NCI-H187 (cell line): ENCODE measurements at regions not wholly inside any gene's neighbourhood (a gene's known extent, or its start where the extent isn't known, plus 50 kb on each side); places are given as distances from the start of the nearest gene placed in this dataset.

Experiments used
- DNase-seq, 2 experiments: peaks; one replicate each; lab custom pipeline; 2025; lab: John Stamatoyannopoulos, UW

DNA sequence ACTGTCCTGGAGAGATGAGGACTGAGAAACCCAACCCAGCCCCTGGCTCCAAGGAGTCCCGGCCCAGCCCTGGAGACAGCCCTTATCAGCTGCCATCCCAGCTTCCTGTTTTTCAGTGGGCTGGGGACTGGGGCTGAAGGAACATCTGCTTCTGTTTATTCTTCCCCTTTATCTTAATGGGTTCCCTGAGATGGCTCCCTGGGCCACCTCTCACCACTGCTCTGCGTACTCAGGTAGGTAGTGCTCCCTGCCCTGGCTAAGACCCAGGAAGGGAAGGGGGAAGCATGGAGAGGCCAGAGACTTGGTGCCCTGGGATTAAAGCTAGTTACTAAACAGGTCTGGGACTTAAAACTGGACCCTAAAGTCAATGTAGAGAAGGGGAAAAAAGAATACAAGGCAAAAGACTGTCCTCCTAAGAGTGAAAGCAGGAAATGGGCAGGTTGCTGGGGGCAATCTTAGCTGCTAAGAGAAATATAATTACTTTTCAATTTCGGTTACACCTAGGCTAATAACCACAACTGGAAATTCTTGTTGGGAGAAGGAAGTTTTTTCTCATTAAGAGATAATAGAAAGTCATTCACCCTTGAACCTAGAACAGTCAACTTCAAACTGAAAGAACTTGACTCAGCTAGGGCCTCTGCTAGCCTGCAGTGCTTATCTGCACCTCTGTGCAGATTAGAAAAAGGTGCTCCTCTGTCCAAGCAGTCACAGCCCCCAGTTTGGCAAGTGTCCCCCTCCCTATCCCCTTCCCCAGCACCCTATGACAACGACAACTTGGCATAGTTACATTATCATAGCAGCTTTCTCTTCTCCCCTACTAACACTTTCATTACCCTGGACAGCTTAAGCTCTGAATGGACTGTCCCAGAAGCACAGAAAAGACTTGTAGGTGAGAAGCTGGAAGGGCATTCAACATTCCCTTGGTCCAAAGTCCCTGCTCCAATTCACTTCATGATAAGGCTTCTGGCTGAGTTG, 65.6 kb upstream of the KDM7A start:
- peak in 1 of 2 experiments; percentile 50 for DNase-seq

DNA sequence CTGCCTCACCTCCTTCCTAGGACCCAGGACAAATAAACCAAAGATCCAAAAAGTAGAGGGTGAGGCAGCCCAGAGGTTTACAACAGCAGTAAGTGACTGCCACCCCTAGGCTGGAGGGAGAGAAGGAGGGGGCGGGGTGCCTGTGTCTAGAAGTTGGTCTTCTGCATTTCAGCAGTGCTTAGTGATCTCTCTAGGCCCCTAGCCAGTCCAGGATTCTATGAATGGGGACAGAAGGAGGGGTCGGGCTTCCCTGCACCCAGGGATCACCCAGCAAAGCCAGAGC, 62.8 kb upstream of the KDM7A start:
- DNase-seq: no peak

DNA sequence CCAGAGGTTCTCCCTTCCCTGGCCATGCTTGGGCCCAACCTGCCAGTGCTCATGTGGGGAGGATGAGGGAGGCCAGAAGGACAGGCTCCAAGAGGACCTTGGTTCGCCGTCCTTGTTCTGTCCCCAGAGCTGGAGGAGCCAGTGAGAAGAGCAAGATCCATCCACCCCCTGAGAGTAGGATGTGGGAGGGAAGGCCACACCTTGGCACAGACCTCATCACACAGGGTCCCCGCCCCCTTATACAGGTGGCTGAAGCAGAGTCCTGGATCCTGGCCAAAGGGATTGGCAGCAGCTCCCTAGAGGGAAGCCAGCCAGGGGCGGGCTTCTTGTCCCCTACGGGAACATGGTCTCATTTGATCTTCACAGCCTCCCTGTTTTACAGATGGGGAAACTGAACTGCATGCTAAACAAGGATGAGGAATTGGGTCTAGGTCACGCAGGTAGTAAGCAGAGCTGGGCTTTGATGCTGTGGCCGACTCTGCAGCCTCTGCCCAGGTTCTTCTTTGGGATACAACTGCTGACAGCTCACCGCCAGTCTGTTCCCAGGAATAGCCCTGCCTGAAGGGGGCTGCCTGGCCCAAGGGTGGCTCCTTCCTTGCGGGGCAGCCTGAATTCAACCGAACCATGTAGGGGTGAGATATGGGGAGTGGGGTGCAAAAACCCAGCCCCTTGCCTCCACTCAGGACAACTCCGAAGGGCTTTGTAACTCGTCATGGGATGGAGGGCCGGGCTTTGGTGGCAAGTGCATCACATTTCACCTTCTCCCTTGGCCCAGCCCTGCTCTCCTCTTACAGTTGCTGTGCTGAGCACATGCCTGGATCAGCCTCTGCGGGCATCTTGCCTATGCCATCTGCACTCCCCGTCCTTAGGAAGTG, 62.2 kb upstream of the KDM7A start:
- DNase-seq: peak; percentile 65 to 82

DNA sequence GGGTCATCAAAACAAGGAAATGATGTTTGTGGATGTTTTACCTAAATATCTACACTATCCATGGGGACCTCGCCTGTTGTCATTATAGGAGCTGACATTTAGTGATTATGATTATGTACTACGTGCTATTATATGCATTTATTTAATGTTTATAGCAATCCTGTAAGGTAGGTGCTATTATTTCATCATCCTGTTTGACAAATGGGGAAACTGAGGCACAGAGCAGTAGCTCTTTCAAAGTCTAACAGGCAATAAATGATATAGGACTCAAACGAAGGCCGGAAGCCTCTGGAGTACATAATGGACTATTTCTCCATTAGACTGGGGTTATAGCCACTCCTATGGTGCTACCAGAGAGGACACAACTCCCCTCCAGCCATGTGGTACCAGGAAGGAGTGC, 60.6 kb upstream of the KDM7A start:
- DNase-seq: no peak

DNA sequence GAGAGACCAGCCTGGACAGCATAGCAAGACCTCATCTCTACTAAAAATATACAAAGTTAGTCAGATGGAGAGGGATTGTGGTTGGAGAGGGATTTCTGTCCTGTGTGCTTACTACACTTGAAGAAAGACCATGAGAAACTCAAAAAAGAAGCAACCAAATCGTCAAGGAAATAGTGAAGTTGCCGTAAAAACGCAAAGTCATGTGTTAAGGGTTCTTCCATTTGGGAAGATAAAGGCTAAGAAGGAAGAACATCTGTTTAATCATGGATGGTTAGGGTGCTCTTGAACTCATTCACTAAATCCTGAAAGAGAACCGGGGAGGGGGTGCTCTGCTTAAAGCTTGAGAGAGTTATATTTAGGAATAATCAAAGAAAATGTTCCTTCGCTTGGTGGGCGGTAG, 59.8 kb upstream of the KDM7A start:
- no peak for DNase-seq

DNA sequence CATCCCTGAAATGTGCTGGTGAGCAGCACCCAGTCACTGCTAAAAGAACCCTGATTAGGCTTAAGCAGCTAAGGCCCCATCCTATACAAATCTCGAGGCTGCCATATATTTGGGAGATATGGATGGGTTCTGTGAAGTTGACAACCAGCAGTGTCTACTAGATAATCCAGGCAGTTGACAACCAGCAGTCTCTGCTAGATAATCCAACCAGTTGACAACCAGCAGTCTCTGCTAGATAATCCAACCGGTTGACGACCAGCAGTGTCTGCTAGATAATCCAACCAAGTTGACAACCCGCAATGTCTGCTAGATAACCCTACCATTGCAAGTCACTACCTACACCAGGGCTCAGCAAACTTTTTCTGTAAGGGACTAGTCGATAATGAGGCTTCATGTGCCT, 58.3 kb upstream of the KDM7A start:
- no peak for DNase-seq

DNA sequence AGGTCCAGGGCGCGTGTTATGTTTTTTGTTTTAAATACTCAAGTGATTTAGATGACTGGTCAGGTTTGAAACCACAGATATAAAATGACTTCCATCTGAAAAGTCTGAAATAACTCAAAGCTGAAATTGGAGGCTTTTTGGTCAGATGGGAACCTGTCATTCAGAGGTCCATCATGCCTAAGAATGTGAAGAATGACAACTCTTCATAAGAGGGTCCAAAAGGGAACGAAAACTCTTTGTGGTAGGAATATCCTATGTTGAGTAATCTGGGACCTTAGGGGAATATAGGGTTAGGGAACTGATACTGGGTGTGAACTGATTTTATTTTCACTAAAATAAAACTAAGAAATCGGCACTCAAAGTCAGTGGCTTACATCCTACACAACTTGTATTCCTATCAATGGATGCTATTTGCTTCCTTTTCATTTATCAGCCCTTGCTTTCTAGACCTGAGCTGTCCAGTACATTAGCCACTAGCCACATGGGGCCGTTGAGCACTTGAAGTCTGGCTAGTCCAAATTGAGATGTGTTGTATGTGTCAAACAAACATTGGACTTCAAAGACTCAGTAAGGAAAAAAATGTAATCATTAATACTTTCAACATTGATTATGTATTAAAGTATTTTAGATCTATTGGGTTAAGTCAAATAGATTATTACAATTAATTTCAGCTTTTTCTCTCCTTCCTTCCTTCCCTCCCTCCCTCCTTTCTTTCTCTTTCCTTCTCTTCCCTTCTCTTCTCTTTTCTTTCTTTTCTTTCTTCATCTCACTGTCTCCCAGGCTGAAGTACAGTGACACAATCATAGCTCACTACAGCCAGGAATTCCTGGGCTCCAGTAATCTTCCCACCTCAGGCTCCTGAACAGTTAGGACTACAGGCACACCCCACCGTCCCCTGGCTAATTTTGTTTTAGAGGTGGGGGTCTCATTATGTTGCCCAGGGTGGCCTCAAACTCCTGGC, 56.5 kb upstream of the KDM7A start:
- DNase-seq: no peak

DNA sequence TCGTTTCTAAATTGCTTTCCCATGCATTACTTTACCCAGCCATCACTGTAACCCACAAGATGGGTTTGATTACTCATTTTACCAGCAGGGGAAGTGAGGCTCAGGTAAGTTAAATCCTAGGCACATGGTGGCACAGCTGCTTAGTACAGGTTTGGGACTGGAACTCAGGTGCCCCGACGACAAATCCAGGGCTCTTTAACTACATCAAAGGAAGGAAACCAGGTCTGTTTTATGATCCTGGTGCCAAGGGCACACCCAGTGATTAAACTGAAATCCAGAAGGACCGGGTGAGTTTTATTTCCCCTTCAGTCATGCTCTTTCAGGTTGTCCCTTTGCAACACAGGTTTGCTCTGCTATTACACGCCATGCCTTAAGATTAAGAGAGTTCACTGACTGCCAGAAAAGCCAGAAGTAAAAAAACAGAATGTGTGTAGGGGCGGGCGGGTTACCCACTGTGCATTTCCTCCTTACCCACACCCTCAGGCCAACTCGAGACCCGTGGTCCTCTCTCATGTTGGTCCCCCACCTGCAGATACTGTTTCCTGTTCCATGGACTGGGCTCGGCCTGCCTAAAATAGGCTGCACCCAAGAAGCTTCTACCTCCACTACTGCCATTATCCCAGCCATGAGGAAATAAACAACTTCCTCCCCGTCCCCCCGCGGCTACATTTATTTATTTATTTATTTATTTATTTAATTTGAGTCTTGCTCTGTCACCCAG, 55.1 kb upstream of the KDM7A start:
- no peak for DNase-seq

DNA sequence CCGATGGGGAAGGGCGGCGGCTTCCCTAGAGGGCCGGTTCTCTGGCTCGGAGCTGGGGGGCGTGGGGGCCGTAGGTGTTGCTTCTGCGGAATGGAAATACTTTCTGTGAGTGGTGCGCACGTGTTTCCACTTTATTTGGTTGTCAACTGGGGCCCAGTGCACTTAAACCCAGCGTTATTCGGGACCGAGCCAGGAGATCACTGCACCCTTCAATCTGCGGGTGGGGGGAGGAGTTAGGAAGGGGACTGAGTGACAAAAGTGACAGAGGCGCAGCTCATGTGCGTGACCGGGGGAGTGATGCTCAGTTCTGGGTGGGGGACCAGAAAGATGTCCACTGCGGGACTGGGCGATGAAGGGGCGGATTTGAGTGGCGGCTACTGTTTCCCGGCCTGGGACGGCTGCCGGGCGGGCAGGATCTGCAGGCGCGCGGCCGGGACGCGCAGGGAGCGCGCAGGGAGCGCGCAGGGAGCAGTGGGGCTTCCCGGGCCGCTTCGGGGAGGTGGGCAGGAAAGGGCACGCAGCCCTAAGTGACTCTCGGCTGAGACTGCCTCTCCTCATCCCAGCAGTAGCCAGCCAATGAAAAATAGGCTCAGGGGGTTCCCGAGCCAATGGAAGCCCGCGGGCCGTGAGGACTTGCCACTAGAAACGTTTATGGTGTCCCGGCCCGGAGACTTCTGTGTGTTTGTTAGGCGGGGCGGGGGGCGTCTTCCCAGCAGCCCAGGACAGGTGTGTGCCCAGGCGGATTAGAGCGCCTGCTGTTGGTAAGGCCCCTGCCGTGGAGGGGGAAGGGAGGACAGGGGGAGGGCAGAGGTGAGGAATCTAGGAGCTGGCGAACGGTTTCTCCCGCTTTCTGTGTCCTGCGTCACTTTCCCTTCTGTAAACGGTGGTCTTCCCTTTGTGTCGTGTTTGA, 54.3 kb upstream of the KDM7A start:
- peak in 1 of 2 experiments; percentile 28 for DNase-seq

DNA sequence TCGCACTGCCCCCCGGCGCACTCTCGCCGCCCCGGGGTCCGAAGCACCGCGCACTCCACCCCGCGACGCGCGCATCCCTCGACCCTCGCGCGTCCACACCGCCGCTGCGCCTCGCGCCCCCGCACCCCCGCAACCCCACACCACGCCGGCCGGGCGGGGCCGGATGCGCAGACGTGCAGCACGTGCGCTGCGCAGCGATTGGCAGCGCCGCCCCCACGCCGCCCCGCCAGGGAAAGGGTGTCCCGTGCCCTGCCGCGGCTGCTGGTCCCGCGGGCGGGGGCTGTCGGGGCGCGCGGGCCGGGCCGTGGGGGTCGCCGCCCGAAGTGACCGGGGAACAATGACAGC, 53.7 kb upstream of the KDM7A start:
- DNase-seq: no peak

DNA sequence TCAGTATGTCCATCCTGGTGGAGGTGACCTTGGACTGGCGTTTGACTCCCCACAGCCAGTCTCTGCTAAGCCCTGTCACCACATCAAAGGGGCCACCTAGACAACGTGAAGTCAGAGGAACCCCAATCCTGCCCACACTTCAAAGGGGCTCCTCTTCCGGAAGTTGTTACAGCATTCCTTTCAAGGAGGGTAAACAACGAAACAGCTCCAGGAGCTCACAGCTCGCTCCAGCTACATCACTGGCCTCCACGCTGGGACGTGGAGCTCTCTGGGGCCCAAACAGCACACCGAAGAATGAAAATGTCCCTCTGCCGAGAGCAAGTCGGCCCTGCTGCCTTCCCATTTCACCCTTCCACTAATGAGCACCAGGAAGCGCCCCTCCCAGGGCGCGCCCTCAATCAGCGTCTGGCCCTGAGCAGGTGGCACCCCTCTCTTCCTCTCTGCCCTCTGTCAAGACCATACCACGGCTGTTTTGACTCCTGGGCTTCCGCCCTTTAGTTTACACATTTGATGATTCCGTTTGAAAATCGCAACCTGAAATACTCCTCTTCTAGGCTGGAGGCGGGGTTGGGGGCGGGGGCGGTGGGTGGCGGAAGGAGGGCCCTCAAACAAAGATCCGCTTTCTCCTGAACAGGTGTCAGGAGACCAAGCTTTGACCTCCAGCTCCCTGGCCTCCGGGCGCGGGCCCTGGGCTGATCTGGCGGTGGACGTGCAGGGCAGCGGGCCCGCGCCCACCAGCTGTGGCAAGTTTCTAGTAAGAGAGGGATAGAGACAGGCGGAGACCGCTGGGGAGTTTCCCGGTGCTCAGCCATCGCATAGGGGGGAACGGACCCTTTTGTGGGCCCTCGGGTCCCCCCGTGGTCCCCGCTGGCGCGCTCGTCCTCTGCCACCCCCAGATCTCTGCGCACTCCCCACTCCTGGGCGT, 53.1 kb upstream of the KDM7A start:
- no peak for DNase-seq

DNA sequence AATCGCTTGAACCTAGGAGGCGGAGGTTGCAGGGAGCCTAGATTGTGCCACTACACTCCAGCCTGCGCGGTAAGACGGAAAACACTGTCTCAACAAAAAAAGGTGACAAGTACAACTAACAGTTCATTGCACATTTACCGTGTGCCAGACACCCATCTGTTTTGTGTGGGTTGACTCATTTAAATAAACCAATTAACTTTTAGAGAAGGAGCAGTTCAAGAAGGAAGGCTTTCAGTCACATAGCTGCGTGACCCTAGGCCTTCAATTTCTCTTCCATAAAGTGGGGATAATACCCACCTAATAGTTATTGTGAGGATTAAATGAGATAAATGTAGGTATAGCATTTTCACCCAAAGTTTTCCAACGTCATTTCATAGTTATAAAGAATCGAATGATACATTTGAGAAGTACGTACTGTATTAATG, 52.3 kb upstream of the KDM7A start:
- no peak for DNase-seq
